ENCODE measurements at regions not wholly inside any gene's neighbourhood (a gene's known extent, or its start where the extent isn't known, plus 50 kb on each side); places are given as distances from the start of the nearest gene placed in this dataset.

DNA sequence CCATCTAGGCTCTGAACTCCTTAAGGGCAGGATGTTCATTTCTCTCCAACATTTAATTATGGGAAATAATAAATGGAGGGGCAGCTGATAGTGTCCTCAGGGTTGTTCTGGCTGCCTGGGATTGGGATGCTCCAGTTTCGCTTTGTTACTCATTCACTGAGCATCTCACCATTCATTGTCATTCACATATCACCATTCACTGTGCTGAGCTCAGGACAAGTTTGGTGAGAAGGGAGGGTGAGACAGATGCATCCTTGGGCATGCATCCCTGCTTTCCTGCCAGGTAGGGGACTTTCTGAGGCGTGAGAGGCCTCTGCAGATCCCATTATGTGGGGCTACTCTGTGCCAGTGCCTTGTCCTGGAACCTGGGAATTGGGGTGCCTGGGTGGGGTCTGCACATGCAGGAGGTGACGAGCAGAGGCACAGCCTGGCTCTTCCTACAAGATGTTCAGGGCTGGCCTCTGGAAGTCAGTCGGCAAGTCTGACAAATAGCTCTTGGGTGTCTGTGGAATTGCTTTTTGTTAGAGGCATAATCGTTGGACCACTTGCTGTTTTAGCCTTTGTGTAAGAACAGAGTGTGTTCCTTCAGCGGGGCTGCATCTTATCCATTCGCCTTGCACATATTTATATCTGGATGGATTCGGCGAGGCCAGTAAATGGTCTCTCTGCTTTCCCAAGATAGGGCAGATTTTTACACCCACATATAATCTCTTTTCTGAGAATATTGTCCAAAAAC, 323.2 kb upstream of the THSD7B start:
- TF ChIP-seq CTCF (IDR thresholded peaks at IDR 0.05; ENCODE audit: poor library complexity, severe bottlenecking) (no peak), POLR2AphosphoS5 (IDR thresholded peaks at IDR 0.05) (no peak), EZH2 (IDR thresholded peaks at IDR 0.05; ENCODE audit: borderline replicate concordance, insufficient read depth, low read length, poor library complexity, severe bottlenecking) (no peak), SMC3 (conservative IDR thresholded peaks at IDR 0.05; ENCODE audit: poor library complexity) (no peak)
- TF ChIP-seq, protein P1, sequence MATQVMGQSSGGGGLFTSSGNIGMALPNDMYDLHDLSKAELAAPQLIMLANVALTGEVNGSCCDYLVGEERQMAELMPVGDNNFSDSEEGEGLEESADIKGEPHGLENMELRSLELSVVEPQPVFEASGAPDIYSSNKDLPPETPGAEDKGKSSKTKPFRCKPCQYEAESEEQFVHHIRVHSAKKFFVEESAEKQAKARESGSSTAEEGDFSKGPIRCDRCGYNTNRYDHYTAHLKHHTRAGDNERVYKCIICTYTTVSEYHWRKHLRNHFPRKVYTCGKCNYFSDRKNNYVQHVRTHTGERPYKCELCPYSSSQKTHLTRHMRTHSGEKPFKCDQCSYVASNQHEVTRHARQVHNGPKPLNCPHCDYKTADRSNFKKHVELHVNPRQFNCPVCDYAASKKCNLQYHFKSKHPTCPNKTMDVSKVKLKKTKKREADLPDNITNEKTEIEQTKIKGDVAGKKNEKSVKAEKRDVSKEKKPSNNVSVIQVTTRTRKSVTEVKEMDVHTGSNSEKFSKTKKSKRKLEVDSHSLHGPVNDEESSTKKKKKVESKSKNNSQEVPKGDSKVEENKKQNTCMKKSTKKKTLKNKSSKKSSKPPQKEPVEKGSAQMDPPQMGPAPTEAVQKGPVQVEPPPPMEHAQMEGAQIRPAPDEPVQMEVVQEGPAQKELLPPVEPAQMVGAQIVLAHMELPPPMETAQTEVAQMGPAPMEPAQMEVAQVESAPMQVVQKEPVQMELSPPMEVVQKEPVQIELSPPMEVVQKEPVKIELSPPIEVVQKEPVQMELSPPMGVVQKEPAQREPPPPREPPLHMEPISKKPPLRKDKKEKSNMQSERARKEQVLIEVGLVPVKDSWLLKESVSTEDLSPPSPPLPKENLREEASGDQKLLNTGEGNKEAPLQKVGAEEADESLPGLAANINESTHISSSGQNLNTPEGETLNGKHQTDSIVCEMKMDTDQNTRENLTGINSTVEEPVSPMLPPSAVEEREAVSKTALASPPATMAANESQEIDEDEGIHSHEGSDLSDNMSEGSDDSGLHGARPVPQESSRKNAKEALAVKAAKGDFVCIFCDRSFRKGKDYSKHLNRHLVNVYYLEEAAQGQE (IDR thresholded peaks at IDR 0.05; ENCODE audit: borderline replicate concordance), result no peak

Data from neural cell (in vitro differentiated cells).